ENCODE measurements at regions not wholly inside any gene's neighbourhood (a gene's known extent, or its start where the extent isn't known, plus 50 kb on each side); places are given as distances from the start of the nearest gene placed in this dataset.

DNA sequence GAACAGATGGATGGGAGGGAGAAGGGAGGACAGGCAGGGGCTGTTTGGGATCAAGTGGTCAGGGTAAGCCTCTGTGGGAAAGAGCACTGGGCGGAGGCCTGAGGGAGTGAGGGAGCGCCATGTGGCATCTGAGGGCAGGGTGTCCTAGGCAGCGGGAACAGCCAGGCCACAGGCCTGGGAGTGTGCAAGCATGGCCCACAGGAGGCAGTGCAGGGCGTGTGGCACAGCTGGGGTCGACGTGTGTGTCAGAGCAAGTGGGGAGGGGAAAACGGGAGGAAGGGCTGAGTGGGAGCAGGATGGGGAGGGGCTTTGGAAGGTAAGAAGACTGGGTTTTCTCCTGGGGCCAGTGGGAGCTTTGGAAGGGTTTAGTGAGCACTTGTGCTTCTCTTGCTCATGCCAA lies 143.4 kb downstream of the SYF2 start:
- TF ChIP-seq, protein P1, sequence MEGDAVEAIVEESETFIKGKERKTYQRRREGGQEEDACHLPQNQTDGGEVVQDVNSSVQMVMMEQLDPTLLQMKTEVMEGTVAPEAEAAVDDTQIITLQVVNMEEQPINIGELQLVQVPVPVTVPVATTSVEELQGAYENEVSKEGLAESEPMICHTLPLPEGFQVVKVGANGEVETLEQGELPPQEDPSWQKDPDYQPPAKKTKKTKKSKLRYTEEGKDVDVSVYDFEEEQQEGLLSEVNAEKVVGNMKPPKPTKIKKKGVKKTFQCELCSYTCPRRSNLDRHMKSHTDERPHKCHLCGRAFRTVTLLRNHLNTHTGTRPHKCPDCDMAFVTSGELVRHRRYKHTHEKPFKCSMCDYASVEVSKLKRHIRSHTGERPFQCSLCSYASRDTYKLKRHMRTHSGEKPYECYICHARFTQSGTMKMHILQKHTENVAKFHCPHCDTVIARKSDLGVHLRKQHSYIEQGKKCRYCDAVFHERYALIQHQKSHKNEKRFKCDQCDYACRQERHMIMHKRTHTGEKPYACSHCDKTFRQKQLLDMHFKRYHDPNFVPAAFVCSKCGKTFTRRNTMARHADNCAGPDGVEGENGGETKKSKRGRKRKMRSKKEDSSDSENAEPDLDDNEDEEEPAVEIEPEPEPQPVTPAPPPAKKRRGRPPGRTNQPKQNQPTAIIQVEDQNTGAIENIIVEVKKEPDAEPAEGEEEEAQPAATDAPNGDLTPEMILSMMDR (IDR thresholded peaks at IDR 0.05; ENCODE audit: low read depth, low read length), result no peak
- H3K4me3 ChIP-seq (ENCODE audit: low read depth, low read length), result no peak overlapping the region

DNA sequence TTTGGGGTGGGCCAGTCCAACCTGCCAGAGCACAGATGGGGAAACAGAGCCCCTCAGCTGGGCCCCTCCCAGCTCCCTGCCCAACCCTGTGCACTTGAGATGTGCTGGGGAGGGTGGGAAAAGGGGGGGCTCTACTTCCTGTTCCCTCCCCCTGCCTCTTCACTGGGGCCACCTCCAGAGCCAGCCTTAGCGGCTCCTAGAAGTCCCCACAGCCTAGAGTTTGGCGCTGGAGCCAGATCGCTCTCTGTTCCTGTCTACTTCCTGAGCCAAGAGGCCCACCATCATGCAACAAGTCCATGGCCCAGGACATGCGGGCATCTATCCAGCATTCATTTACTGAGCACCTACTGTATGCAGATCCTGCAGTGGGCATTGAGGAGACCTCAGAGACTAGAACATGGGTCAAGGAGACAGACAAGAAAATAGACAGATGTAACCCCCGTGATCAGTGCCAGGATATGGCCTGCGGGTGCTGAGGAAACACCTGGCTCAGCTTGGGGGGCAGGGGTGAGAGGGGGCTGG lies 144.1 kb downstream of the SYF2 start:
- no peak overlapping the region for H3K4me3 ChIP-seq (ENCODE audit: low read depth, low read length)
- TF ChIP-seq, protein P1 (IDR thresholded peaks at IDR 0.05; ENCODE audit: low read depth, low read length), result no peak

DNA sequence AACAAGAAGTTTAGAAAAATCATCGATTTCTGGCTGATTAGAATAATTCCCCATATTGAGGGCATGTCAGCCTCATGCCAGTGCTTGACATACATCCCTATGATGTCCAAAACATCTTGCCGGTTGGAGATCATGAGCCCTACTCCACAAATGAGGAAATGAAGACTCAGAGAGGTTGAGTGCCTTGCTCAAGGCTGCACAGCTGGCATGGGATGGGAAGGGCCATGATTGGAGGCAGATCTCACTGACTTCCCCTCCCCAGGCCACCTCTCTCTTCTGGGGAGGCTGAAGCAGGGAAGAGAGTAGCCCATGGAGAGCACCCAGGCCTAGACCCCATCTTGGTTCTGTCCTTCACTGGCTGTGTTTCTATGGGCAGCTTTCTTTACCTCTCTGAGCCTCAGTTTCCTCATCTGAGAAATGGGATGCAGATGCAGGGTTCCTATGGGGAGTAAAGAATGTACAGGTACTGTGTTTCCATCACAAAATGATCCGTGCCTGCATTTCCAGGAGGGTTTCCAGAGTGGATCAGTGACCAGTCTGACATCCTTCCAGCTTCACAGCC lies 145.7 kb downstream of the SYF2 start:
- TF ChIP-seq, protein P1 (IDR thresholded peaks at IDR 0.05; ENCODE audit: low read depth, low read length), result no peak
- H3K4me3 ChIP-seq (ENCODE audit: low read depth, low read length), result no peak overlapping the region

DNA sequence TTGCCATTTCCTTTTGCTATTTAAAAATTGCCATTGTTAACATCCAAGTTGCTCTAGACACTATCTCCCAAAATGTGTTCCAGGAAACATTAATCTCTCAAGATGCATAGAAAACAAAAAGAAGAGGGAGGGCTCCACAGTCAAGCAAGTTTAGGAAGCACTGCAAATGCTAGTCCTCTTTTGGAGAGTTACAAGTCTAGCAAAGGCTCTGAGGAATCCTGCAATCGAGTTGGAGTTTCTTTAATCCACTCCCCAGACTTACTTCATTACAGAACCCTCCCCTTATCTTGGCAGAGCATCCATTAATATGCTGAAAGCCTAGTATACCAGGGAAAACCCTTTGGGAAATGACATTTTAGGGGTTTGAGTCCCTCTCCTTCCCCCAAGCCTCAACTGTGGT lies 147.9 kb downstream of the SYF2 start:
- TF ChIP-seq, protein P1 (IDR thresholded peaks at IDR 0.05; ENCODE audit: low read depth, low read length), result no peak

DNA sequence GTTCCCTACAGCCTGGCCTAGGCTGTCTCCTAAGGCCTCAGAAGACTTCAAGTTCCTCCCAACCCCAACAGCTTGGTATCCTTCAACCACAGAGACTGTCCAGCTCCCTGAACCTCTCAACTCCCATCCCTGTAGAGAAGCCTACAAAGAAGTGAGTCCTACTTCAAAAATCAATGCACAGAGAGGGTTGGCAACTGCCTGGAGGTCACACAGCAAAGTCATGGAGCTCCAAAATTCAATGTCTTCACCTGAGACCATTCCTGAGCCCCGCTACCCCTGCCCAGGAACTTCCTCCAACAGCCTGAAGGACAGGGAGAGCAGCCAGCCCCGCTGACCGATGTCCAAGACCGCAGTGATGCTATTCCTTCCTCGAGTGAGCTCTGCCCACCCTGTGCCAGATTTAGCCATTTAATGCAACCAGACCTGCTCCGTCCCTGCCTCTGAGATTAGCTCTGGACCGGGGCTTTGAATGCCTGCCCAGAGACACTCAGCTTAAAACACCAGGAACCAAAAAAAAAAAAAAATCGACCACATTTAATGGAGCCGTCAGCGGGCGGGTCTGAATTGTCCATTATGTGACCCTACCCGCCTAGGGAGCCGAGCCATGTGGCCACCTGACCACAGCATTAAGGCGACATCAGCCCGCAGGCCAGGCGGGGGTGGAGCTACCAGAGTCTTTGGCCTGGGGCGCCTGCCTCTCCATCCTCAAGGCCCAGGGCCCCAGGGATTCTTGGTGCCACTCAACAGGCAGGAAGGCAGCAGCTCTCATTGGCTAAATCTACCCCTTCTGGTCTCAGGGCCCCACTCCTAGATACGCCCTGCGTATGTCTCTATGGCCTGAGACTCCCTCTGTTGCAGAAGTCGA lies 148.6 kb downstream of the SYF2 start:
- TF ChIP-seq, protein P1 (IDR thresholded peaks at IDR 0.05; ENCODE audit: low read depth, low read length), result no peak
- H3K4me3 ChIP-seq (ENCODE audit: low read depth, low read length), result no peak overlapping the region

More for the DNA sequence above, 147.9 kb downstream of the SYF2 start:
- H3K4me3 ChIP-seq (ENCODE audit: low read depth, low read length), result no peak overlapping the region

DNA sequence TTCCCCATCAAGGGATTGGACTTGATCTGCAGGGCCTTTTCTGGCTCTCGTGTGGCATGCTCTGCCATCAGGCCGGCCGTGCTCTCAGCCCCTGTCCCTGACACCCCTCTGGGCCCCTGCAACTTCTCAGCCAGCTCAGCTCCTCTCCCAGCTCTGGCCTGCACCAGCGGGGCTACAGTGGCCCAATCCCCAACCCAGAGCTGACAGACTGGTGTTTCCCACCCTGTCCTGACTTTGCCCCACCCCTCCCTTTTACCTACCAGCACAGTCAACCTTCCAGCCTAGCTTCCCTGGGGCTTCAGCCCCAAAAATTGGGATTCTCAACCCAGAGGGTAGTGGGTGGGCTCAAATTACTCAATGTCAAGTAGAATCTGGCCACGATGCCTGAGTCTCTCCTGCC lies 149.3 kb downstream of the SYF2 start:
- H3K4me3 ChIP-seq (ENCODE audit: low read depth, low read length), result no peak overlapping the region
- TF ChIP-seq, protein P1 (IDR thresholded peaks at IDR 0.05; ENCODE audit: low read depth, low read length), result no peak

Measured in WI38 (cell line).